ENCODE measurements at regions not wholly inside any gene's neighbourhood (a gene's known extent, or its start where the extent isn't known, plus 50 kb on each side); places are given as distances from the start of the nearest gene placed in this dataset.

GRCh38 chr3:117987256-117987655 is 1047.4 kb downstream of the IGSF11 start:
- 69 to 71% methylated on average over 4 of the region's 4 CpGs for WGBS, 2 donors
- intact Hi-C loops (cut with DNase I; ENCODE audit: low total_unique reads), result no loop called here
- DNase-seq (ENCODE audit: low spot score in 2 of 2), result no peak
- no peak for TF ChIP-seq POLR2A (IDR thresholded peaks at IDR 0.05)
- TF ChIP-seq, protein P1, sequence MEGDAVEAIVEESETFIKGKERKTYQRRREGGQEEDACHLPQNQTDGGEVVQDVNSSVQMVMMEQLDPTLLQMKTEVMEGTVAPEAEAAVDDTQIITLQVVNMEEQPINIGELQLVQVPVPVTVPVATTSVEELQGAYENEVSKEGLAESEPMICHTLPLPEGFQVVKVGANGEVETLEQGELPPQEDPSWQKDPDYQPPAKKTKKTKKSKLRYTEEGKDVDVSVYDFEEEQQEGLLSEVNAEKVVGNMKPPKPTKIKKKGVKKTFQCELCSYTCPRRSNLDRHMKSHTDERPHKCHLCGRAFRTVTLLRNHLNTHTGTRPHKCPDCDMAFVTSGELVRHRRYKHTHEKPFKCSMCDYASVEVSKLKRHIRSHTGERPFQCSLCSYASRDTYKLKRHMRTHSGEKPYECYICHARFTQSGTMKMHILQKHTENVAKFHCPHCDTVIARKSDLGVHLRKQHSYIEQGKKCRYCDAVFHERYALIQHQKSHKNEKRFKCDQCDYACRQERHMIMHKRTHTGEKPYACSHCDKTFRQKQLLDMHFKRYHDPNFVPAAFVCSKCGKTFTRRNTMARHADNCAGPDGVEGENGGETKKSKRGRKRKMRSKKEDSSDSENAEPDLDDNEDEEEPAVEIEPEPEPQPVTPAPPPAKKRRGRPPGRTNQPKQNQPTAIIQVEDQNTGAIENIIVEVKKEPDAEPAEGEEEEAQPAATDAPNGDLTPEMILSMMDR (IDR thresholded peaks at IDR 0.05), result no peak
- no peak overlapping the region for H3K4me3 ChIP-seq (ENCODE audit: low read depth, poor library complexity, severe bottlenecking)

DNA sequence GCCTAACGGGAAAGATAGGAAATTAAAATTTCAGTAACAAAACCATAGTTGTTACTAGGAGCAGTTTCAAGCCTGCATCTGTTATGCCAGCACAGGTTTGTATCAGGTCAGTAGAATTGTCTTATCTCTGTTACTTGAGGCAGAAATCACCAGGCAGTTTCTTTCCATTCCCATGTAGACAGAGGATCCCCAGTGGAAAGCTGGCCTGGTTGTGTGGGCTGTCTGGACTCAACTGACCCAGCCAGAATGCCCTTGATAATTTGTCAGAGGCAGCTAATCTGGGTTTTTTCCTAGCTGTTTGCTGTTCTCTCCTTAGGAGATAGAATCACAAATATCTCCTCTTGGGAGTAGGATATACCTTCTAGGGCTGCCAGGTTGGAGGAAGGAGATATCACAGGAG is 1044.7 kb downstream of the IGSF11 start:
- intact Hi-C loops (cut with DNase I; ENCODE audit: low total_unique reads), result no loop called here
- H3K4me3 ChIP-seq (ENCODE audit: low read depth, poor library complexity, severe bottlenecking), result no peak overlapping the region
- TF ChIP-seq, protein P1 (IDR thresholded peaks at IDR 0.05), result no peak
- TF ChIP-seq POLR2A (IDR thresholded peaks at IDR 0.05), result no peak
- 87 to 88% methylated on average over 1 of the region's 1 CpG for WGBS, 2 donors
- DNase-seq (ENCODE audit: low spot score in 2 of 2), result no peak

- TF ChIP-seq, protein P1 (IDR thresholded peaks at IDR 0.05), result no peak
- no peak for TF ChIP-seq POLR2A (IDR thresholded peaks at IDR 0.05)
- 84 to 93% methylated on average over 1 of the region's 1 CpG for WGBS, 2 donors
- no peak for DNase-seq (ENCODE audit: low spot score in 2 of 2)
- no peak overlapping the region for H3K4me3 ChIP-seq (ENCODE audit: low read depth, poor library complexity, severe bottlenecking)
- intact Hi-C loops (cut with DNase I; ENCODE audit: low total_unique reads), result no loop called here
Observed at GRCh38 chr3:117990627-117991026, 1044.0 kb downstream of the IGSF11 start.

DNA sequence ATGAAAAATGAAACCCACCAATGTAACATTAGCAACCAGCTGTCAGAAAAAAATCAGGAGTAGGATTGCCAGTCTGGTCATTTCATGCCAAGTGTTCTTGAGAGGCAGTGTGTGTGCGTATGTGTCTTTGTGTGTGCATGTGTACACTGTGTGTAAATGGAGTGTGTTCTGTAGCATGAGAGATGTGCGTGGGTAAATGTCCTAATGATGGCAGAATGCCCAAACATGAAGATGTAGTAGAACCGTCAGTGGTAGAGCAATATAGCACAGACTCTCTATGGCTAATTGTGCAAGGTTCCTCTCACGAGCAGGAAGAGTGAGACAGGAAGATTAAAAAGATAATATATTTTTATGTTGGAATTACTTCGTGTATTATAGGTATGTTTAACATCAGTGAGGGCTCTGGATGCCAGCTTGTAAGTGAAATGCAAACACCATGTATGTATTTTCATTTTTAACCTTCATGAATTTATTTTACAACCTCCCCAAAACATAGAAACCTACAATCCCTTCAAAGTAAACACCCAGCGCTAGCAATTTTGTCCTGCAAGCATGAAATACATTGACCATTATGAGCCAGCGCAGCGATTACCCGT is 1038.7 kb downstream of the IGSF11 start:
- H3K4me3 ChIP-seq (ENCODE audit: low read depth, poor library complexity, severe bottlenecking), result no peak overlapping the region
- 14 to 20% methylated on average over 9 of the region's 9 CpGs for WGBS, 2 donors
- no peak for DNase-seq (ENCODE audit: low spot score in 2 of 2)
- intact Hi-C loops (cut with DNase I; ENCODE audit: low total_unique reads), result no loop called here
- TF ChIP-seq, protein P1 (IDR thresholded peaks at IDR 0.05), result no peak
- TF ChIP-seq POLR2A (IDR thresholded peaks at IDR 0.05), result no peak

DNA sequence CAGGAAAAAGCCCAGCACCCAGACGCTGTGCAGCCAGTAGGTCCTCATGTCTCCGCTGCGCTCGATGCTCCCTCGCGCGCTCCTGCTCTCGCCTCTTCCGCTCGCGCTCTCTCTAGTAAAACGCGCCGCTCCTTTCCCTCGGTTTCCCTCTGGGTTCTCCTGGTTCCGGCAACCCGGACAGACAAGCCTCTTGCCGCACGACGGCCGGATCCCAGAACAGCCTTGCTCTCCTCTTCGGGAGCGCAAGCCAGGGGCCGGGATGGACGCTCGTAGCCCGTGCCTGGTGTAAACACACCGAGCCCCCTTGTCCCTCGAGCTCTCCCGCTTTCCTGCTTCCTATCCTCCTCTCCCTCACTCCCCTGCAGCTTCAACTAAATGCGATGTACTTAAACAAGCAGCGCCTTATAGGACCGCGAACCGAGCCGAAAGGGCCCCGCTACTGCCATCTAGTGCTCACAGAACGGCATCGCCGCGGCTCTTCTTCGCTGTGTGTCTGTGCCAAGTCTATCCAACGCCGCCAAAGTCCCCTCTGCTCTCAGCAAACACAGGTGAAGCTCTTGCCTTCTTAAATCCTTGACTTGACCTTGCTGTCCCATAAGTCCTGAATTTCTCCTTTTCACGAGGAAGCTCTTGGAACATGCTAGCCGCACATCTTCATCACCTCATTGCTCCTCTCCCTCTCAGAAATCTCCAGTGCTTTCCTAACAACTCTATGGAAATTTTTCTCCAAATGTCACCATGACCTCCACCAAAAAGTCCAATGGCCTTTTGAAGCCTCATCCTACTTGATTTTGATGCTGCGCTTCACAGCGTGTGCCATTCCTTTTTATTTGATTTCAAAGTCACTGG is 1037.2 kb downstream of the IGSF11 start:
- H3K4me3 ChIP-seq (ENCODE audit: low read depth, poor library complexity, severe bottlenecking), result peak overlapping the region; percentile 36
- 4 to 5% methylated on average over 48 of the region's 48 CpGs for WGBS, 2 donors
- peak; percentile 65 to 94 for DNase-seq (ENCODE audit: low spot score in 2 of 2)
- no peak for TF ChIP-seq POLR2A (IDR thresholded peaks at IDR 0.05)
- TF ChIP-seq, protein P1 (IDR thresholded peaks at IDR 0.05), result no peak
- intact Hi-C loops (cut with DNase I; ENCODE audit: low total_unique reads), result no loop called here

Data from lower leg skin (tissue), 4 donors.